ENCODE measurements at regions not wholly inside any gene's neighbourhood (a gene's known extent, or its start where the extent isn't known, plus 50 kb on each side); places are given as distances from the start of the nearest gene placed in this dataset.

GRCh38 chr3:187536185-187536584 lies 134.0 kb downstream of the SST start:
- H3K27me3 Mint-ChIP-seq, result peaks cover 54% of the 10 kb centered on the region
- intact Hi-C loops (cut with DNase I, micrococcal nuclease), result no loop called here
- H3K9me3 Mint-ChIP-seq, result peaks cover 6% of the 10 kb centered on the region
- H3K9me3 ChIP-seq (ENCODE audit: control insufficient read depth in 1 of 2, insufficient read depth in 1 of 2, low read length in 2 of 2), result no peaks in the 10 kb centered on the region
- no peak overlapping the region for H3K27ac ChIP-seq (ENCODE audit: low read depth in 1 of 2, low read length in 2 of 2)
- H3K4me1 ChIP-seq (ENCODE audit: insufficient read depth, low read length), result no peaks in the 10 kb centered on the region
- ChIA-PET CTCF (no interaction called here), POLR2A (no interaction called here)
- H3K4me3 ChIP-seq (ENCODE audit: low read length), result no peak overlapping the region
- no peak overlapping the region for H3K4me3 Mint-ChIP-seq
- no peaks in the 10 kb centered on the region for H3K4me1 Mint-ChIP-seq (ENCODE audit: low read depth)
- H3K36me3 ChIP-seq (ENCODE audit: insufficient read depth, low read length), result no peaks in the 10 kb centered on the region
- TF ChIP-seq CTCF (IDR thresholded peaks at IDR 0.05), result no peak
- peaks cover 3 to 9% of the 10 kb centered on the region in 2 experiments for H3K27me3 ChIP-seq (ENCODE audit: control insufficient read depth in 1 of 2, insufficient read depth in 2 of 2, low read length in 2 of 2)
- no peak for ATAC-seq (ENCODE audit: poor library complexity)
- no peaks in the 10 kb centered on the region for H3K36me3 Mint-ChIP-seq (ENCODE audit: low read depth)
- no peak for DNase-seq
- H3K27ac Mint-ChIP-seq, result no peak overlapping the region

- H3K4me3 Mint-ChIP-seq, result no peak overlapping the region
- POLR2A ChIA-PET, result no interaction called here
Measured at GRCh38 chr3:187533797-187534196, 136.4 kb downstream of the SST start.

GRCh38 chr3:187531831-187532230 lies 138.4 kb downstream of the SST start:
- Histone ChIP-seq H3K4me3 (ENCODE audit: low read length) (no peak overlapping the region), H3K4me1 (ENCODE audit: insufficient read depth, low read length) (no peaks in the 10 kb centered on the region), H3K36me3 (ENCODE audit: insufficient read depth, low read length) (no peaks in the 10 kb centered on the region), H3K27me3 (ENCODE audit: control insufficient read depth in 1 of 2, insufficient read depth in 2 of 2, low read length in 2 of 2) (peaks cover 8 to 11% of the 10 kb centered on the region in 2 experiments), H3K27ac (ENCODE audit: low read depth in 1 of 2, low read length in 2 of 2) (no peak overlapping the region), H3K9me3 (ENCODE audit: control insufficient read depth in 1 of 2, insufficient read depth in 1 of 2, low read length in 2 of 2) (no peaks in the 10 kb centered on the region)
- no peak overlapping the region for H3K4me3 Mint-ChIP-seq
- no peaks in the 10 kb centered on the region for H3K4me1 Mint-ChIP-seq (ENCODE audit: low read depth)
- H3K9me3 Mint-ChIP-seq, result no peaks in the 10 kb centered on the region
- no peak for TF ChIP-seq CTCF (IDR thresholded peaks at IDR 0.05)
- no peak for ATAC-seq (ENCODE audit: poor library complexity)
- intact Hi-C loops (cut with DNase I, micrococcal nuclease), result no loop called here
- peaks cover 67% of the 10 kb centered on the region for H3K27me3 Mint-ChIP-seq
- no peak for DNase-seq
- ChIA-PET CTCF (no interaction called here), POLR2A (no interaction called here)
- H3K36me3 Mint-ChIP-seq (ENCODE audit: low read depth), result no peaks in the 10 kb centered on the region
- H3K27ac Mint-ChIP-seq, result no peak overlapping the region

More at GRCh38 chr3:187533797-187534196, 136.4 kb downstream of the SST start:
- intact Hi-C loops (cut with DNase I, micrococcal nuclease), result no loop called here
- Mint-ChIP-seq H3K9me3 (no peaks in the 10 kb centered on the region), H3K36me3 (ENCODE audit: low read depth) (no peaks in the 10 kb centered on the region), H3K27me3 (peaks cover 62% of the 10 kb centered on the region), H3K4me1 (ENCODE audit: low read depth) (no peaks in the 10 kb centered on the region), H3K27ac (no peak overlapping the region)
- Histone ChIP-seq H3K4me3 (ENCODE audit: low read length) (no peak overlapping the region), H3K27me3 (ENCODE audit: control insufficient read depth in 1 of 2, insufficient read depth in 2 of 2, low read length in 2 of 2) (peaks cover 3 to 14% of the 10 kb centered on the region in 2 experiments), H3K9me3 (ENCODE audit: control insufficient read depth in 1 of 2, insufficient read depth in 1 of 2, low read length in 2 of 2) (no peaks in the 10 kb centered on the region), H3K27ac (ENCODE audit: low read depth in 1 of 2, low read length in 2 of 2) (no peak overlapping the region), H3K36me3 (ENCODE audit: insufficient read depth, low read length) (no peaks in the 10 kb centered on the region), H3K4me1 (ENCODE audit: insufficient read depth, low read length) (no peaks in the 10 kb centered on the region)
- CTCF ChIA-PET, result no interaction called here
- ATAC-seq (ENCODE audit: poor library complexity), result no peak
- TF ChIP-seq CTCF (IDR thresholded peaks at IDR 0.05), result no peak
- no peak for DNase-seq

All from CD4-positive, alpha-beta T cell (primary cell).